ENCODE measurements at regions not wholly inside any gene's neighbourhood (a gene's known extent, or its start where the extent isn't known, plus 50 kb on each side); places are given as distances from the start of the nearest gene placed in this dataset.

GRCh38 chr3:23648326-23648995, 157.3 kb upstream of the UBE2E1 start:
- TF ChIP-seq POLR2AphosphoS5 (IDR thresholded peaks at IDR 0.05; ENCODE audit: borderline replicate concordance, low read depth, low read length) (no peak), FOXP2 (optimal IDR thresholded peaks at IDR 0.05; ENCODE audit: control extremely low read depth, extremely low read length, insufficient read depth) (no peak)

All from SK-N-MC (cell line).